Epithelial cell of proximal tubule (primary cell): ENCODE measurements at regions not wholly inside any gene's neighbourhood (a gene's known extent, or its start where the extent isn't known, plus 50 kb on each side); places are given as distances from the start of the nearest gene placed in this dataset.

Source experiments
- DNase-seq: peaks from one replicate; pipeline ENCODE4 v3.0.0-alpha.2; 2011; ENCODE audit warnings: low read depth
- H3K4me3 ChIP-seq: 2 replicates; pipeline ENCODE4 v1.5.1; 2011; ENCODE audit warnings: low read depth, mild to moderate bottlenecking, low read length
- CTCF ChIP-seq: conservative IDR thresholded peaks from 2 replicates; pipeline ENCODE4 v1.5.1; 2012; ENCODE audit warnings: low read depth, mild to moderate bottlenecking, low read length

GRCh38 chr20:56871691-56872090 is 242.6 kb downstream of the TFAP2C start:
- TF ChIP-seq CTCF = no peak
- no peak overlapping the region for H3K4me3 ChIP-seq
- no peak for DNase-seq

- no peak for DNase-seq
- no peak for TF ChIP-seq CTCF
- no peak overlapping the region for H3K4me3 ChIP-seq
These were observed 243.7 kb downstream of the TFAP2C start for GRCh38 chr20:56872620-56873458.

GRCh38 chr20:56873836-56874235 is 244.7 kb downstream of the TFAP2C start:
- no peak for DNase-seq
- no peak for TF ChIP-seq CTCF
- H3K4me3 ChIP-seq = no peak overlapping the region

- TF ChIP-seq CTCF = no peak
- DNase-seq = peak; percentile 12
- no peak overlapping the region for H3K4me3 ChIP-seq
These were observed 246.1 kb downstream of the TFAP2C start for GRCh38 chr20:56875052-56875659.

GRCh38 chr20:56875803-56876202 is 246.7 kb downstream of the TFAP2C start:
- TF ChIP-seq CTCF = no peak
- DNase-seq = no peak
- H3K4me3 ChIP-seq = no peak overlapping the region

GRCh38 chr20:56885521-56885920 is 256.4 kb downstream of the TFAP2C start:
- no peak overlapping the region for H3K4me3 ChIP-seq
- no peak for TF ChIP-seq CTCF
- no peak for DNase-seq
